GM12865 (cell line): ENCODE measurements at regions not wholly inside any gene's neighbourhood (a gene's known extent, or its start where the extent isn't known, plus 50 kb on each side); places are given as distances from the start of the nearest gene placed in this dataset.
"Not testable (repeated sequence)": the region's sequence is repeated elsewhere in the genome, so short reads cannot be mapped to it uniquely, and the experiment has no call there.

Experiments used
- DNase-seq: peaks from one replicate; pipeline ENCODE4 v3.0.0; 2010; ENCODE audit warnings: low read depth
- H3K4me3 ChIP-seq: 2 replicates; pipeline ENCODE4 v1.5.1; 2011; ENCODE audit warnings: mild to moderate bottlenecking, low read depth, low read length, control low read depth
- CTCF ChIP-seq: IDR thresholded peaks from 2 replicates; pipeline ENCODE4 v1.5.1; 2011; ENCODE audit warnings: low read length, control low read depth, low read depth, inconsistent platforms; ENCODE audit not compliant: insufficient read depth; ENCODE audit errors: missing control alignments

GRCh38 chr9:30348904-30349303 is 2035.5 kb upstream of the ACO1 start:
- H3K4me3 ChIP-seq: no peak overlapping the region
- TF ChIP-seq CTCF: no peak
- DNase-seq: no peak

- TF ChIP-seq CTCF: no peak
- DNase-seq: no peak
- H3K4me3 ChIP-seq: no peak overlapping the region
These were observed 2034.6 kb upstream of the ACO1 start for GRCh38 chr9:30349526-30350513.

- no peak for TF ChIP-seq CTCF
- no peak for DNase-seq
- H3K4me3 ChIP-seq: no peak overlapping the region
These were observed 2028.2 kb upstream of the ACO1 start for GRCh38 chr9:30356221-30356620.

DNA sequence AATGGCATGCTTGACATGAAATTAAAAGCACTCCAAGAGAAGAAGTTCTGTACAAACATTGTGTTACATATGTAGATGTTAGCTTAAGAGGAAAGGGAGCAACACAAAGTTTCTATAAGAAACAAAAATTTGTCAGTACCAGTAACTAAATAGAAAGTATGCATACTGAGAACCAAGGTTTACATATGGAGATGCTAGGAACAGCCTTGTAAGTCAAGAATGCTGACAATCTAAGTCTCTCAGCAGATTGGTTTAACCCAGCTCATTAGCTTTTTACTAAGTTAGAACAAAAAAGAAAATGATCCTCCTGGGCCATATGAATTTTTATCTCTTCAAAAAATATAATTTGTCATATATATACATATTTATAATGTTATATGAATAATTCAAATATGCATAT is 2022.1 kb upstream of the ACO1 start:
- DNase-seq: no peak
- TF ChIP-seq CTCF: no peak
- no peak overlapping the region for H3K4me3 ChIP-seq

GRCh38 chr9:30366140-30366539 is 2018.3 kb upstream of the ACO1 start:
- not testable (repeated sequence) for DNase-seq, H3K4me3 ChIP-seq

DNA sequence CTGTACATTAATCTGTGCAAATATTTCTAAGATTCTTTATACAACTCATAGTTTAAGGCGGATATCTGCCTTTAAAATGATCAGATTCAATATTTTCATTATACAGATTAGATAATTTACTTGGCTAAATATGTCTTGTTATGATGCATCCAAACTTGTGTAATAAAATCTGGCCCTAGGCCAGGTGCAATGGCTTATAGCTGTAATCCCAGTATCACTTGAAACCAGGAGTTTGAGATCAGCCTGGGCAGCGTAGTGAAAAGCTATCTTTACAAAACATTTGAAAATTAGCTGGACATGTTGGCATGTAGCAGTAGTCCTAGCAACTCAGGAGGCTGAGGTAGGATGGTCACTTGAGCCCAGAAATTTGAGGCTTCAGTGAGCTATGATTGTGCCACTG is 2002.2 kb upstream of the ACO1 start:
- no peak overlapping the region for H3K4me3 ChIP-seq
- no peak for DNase-seq
- no peak for TF ChIP-seq CTCF

- H3K4me3 ChIP-seq: no peak overlapping the region
- TF ChIP-seq CTCF: no peak
- no peak for DNase-seq
These were observed 1974.2 kb upstream of the ACO1 start for GRCh38 chr9:30410273-30410672.
